22Rv1 (cell line): ENCODE measurements at regions not wholly inside any gene's neighbourhood (a gene's known extent, or its start where the extent isn't known, plus 50 kb on each side); places are given as distances from the start of the nearest gene placed in this dataset.

Experiments used
- H3K27ac ChIP-seq: fragments of 450-650 bp; 2 replicates; pipeline ENCODE4 v1.5.1; 2017
- CTCF ChIP-seq: fragments of 450-650 bp; IDR thresholded peaks from 2 replicates; pipeline ENCODE4 v1.5.1; 2017; ENCODE audit warnings: mild to moderate bottlenecking
- ZFX ChIP-seq: fragments of 450-650 bp; IDR thresholded peaks from 2 replicates; pipeline ENCODE4 v1.6.1; 2017; ENCODE audit warnings: antibody characterized with exemption, borderline replicate concordance

GRCh38 chr3:10667901-10668476 lies 148.0 kb upstream of the SLC6A11 start:
- TF ChIP-seq CTCF (no peak), ZFX (no peak)
- no peak overlapping the region for H3K27ac ChIP-seq

- no peak for TF ChIP-seq ZFX
- TF ChIP-seq CTCF, result no peak
- no peak overlapping the region for H3K27ac ChIP-seq
Observed at GRCh38 chr3:10669490-10670048, 146.5 kb upstream of the SLC6A11 start.

DNA sequence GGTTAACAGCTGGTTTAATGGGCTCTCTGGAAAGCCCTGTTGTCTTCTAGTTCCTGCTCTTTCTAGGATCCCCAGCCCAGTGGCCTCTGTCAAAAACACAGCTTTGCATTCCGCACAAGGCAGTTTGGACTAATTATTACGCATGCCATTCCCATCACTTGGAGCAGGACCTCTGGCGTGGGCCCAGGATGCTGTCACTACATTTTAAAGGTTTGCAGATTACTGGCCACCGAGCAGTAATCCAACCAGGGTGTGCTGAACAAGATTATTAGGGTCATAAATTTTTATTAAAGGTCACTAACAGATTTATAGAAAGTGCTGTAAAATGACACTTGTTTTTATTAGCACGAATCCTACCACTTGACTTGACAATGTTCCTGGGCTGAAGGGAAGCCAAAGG lies 143.6 kb upstream of the SLC6A11 start:
- H3K27ac ChIP-seq, result no peak overlapping the region
- TF ChIP-seq CTCF (no peak), ZFX (no peak)

- TF ChIP-seq ZFX (no peak), CTCF (no peak)
- no peak overlapping the region for H3K27ac ChIP-seq
Observed at GRCh38 chr3:10674578-10674977, 141.4 kb upstream of the SLC6A11 start.

- TF ChIP-seq CTCF (no peak), ZFX (no peak)
Observed at GRCh38 chr3:10676905-10677304, 139.1 kb upstream of the SLC6A11 start.

GRCh38 chr3:10678796-10679376 lies 137.1 kb upstream of the SLC6A11 start:
- no peak overlapping the region for H3K27ac ChIP-seq
- TF ChIP-seq CTCF (no peak), ZFX (no peak)

More at GRCh38 chr3:10676905-10677304, 139.1 kb upstream of the SLC6A11 start:
- H3K27ac ChIP-seq, result no peak overlapping the region

DNA sequence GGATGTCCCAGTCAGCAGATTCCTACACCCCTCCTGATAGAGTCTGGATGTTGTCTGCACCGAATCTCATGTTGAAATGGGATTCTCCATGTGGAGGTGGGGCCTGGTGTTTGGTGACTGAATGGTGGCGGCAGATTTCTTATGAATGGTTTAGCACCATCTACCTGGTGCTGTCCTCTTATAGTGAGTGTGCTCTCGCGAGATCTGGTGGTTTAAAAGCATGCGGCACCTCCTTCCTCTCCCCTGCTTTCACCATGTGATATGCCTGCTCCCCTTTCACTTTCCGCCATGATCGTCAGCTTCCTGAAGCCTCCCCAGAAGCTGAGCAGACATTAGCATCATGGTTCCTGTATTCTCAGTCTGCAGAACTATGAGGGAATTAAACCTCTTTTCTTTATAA lies 135.2 kb upstream of the SLC6A11 start:
- TF ChIP-seq ZFX, result no peak
- no peak for TF ChIP-seq CTCF
- no peak overlapping the region for H3K27ac ChIP-seq
